IMR-90 (cell line): ENCODE measurements at regions not wholly inside any gene's neighbourhood (a gene's known extent, or its start where the extent isn't known, plus 50 kb on each side); places are given as distances from the start of the nearest gene placed in this dataset.

Source experiments
- ATAC-seq: fragments of 200-7000 bp; cut with Tn5 transposase; 2 replicates; pipeline ENCODE4 v1.9.1; 2020; ENCODE audit warnings: low read depth, mild to moderate bottlenecking, moderate library complexity
- BruUV-seq: library from RNA; stranded (reverse); fragments of 400-500 nt; replicated peaks from 2 replicates; lab custom pipeline; 2021; lab: Mats Ljungman, UMichigan
- CTCF ChIA-PET: fragments of 300-600 bp; formaldehyde crosslinking; extraction: SDS; loops from one replicate; lab custom pipeline; 2021; ENCODE audit warnings: antibody characterized with exemption; lab: Yijun Ruan, JAX
- POLR2A ChIA-PET: fragments of 300-600 bp; sonication (Branson Sonifier 250); formaldehyde crosslinking; loops from one replicate; lab custom pipeline; 2022; ENCODE audit warnings: antibody characterized with exemption; ENCODE audit not compliant: unreplicated experiment; lab: Charles Lee
- DNase-seq: peaks from one replicate; pipeline ENCODE4 v3.0.0; 2013
- H2AFZ ChIP-seq: replicated peaks from 2 replicates; pipeline ENCODE3; 2013; ENCODE audit warnings: low read length, mild to moderate bottlenecking; ENCODE audit not compliant: poor library complexity
- H2AK5ac ChIP-seq: 2 replicates; pipeline ENCODE4 v1.6.1; 2013; ENCODE audit warnings: low read depth, low read length, inconsistent platforms
- H2AK9ac ChIP-seq: replicated peaks from 2 replicates; pipeline ENCODE3; 2013; ENCODE audit warnings: mild to moderate bottlenecking, low read depth, low read length, moderate library complexity; ENCODE audit not compliant: poor library complexity
- H2BK120ac ChIP-seq: 2 replicates; pipeline ENCODE4 v1.6.1; 2013; ENCODE audit warnings: low read depth, low read length, inconsistent platforms
- H2BK15ac ChIP-seq: 3 replicates; pipeline ENCODE4 v1.6.1; 2013; ENCODE audit warnings: low read depth, low read length, inconsistent platforms
- H2BK20ac ChIP-seq: 2 replicates; pipeline ENCODE4 v1.6.1; 2013; ENCODE audit warnings: low read depth, mild to moderate bottlenecking, inconsistent platforms, low read length, moderate library complexity
- H2BK5ac ChIP-seq: 2 replicates; pipeline ENCODE4 v1.6.1; 2013; ENCODE audit warnings: mild to moderate bottlenecking, low read depth, low read length, inconsistent platforms; ENCODE audit not compliant: poor library complexity, severe bottlenecking
- H3K14ac ChIP-seq: replicated peaks from 2 replicates; pipeline ENCODE4 v1.6.1; 2013; ENCODE audit warnings: low read depth, low read length, inconsistent platforms
- H3K18ac ChIP-seq: 2 replicates; pipeline ENCODE4 v1.6.1; 2013; ENCODE audit warnings: low read depth, low read length, control low read depth
- H3K23ac ChIP-seq: 2 replicates; pipeline ENCODE4 v1.6.1; 2013; ENCODE audit warnings: low read depth, low read length, inconsistent platforms
- H3K27ac ChIP-seq: 2 replicates; pipeline ENCODE4 v1.5.1; 2013; ENCODE audit warnings: mild to moderate bottlenecking, control low read depth, low read length; ENCODE audit not compliant: insufficient read depth
- H3K27me3 ChIP-seq: 2 replicates; pipeline ENCODE4 v1.6.1; 2013; ENCODE audit warnings: low read length; ENCODE audit not compliant: control insufficient read depth, insufficient read depth
- H3K36me3 ChIP-seq: 2 replicates; pipeline ENCODE4 v1.6.1; 2013; ENCODE audit warnings: low read length, mixed read lengths; ENCODE audit not compliant: control insufficient read depth, insufficient read depth
- H3K4ac ChIP-seq: 2 replicates; pipeline ENCODE4 v1.6.1; 2013; ENCODE audit warnings: low read depth, low read length, inconsistent platforms
- H3K4me1 ChIP-seq: 2 replicates; pipeline ENCODE4 v1.6.1; 2013; ENCODE audit warnings: low read length, mixed read lengths; ENCODE audit not compliant: control insufficient read depth, insufficient read depth
- H3K4me2 ChIP-seq: 2 replicates; pipeline ENCODE4 v1.6.1; 2013; ENCODE audit warnings: low read depth, mild to moderate bottlenecking, control low read depth, low read length, moderate library complexity
- H3K4me3 ChIP-seq: 2 replicates; pipeline ENCODE4 v1.5.1; 2013; ENCODE audit warnings: low read depth, mild to moderate bottlenecking, control low read depth, low read length, moderate library complexity; ENCODE audit not compliant: insufficient read depth
- H3K56ac ChIP-seq: 2 replicates; pipeline ENCODE4 v1.6.1; 2013; ENCODE audit warnings: low read length, inconsistent platforms; ENCODE audit not compliant: insufficient read depth; ENCODE audit errors: extremely low read depth
- H3K79me1 ChIP-seq, 2 experiments: 2 replicates each; pipeline ENCODE4 v1.6.1; 2013; ENCODE audit warnings: low read length in 2 of 2, inconsistent platforms in 1 of 2, low read depth in 1 of 2
- H3K9ac ChIP-seq: 2 replicates; pipeline ENCODE4 v1.6.1; 2013; ENCODE audit warnings: low read depth, low read length, control low read depth
- H3K9me1 ChIP-seq: 2 replicates; pipeline ENCODE4 v1.6.1; 2013; ENCODE audit warnings: low read length, inconsistent platforms; ENCODE audit not compliant: insufficient read depth
- H3K9me3 ChIP-seq: 2 replicates; pipeline ENCODE4 v1.6.1; 2013; ENCODE audit warnings: low read length; ENCODE audit not compliant: control insufficient read depth, insufficient read depth
- H4K20me1 ChIP-seq: 2 replicates; pipeline ENCODE4 v1.6.1; 2013; ENCODE audit warnings: low read length, inconsistent platforms; ENCODE audit not compliant: insufficient read depth
- H4K5ac ChIP-seq: 2 replicates; pipeline ENCODE4 v1.6.1; 2013; ENCODE audit warnings: mild to moderate bottlenecking, low read depth, low read length, control low read depth
- H4K8ac ChIP-seq, 2 experiments: 2 replicates each; pipeline ENCODE4 v1.6.1; 2013; ENCODE audit warnings: low read depth in 2 of 2, low read length in 2 of 2, control low read depth in 1 of 2, inconsistent platforms in 1 of 2
- H4K91ac ChIP-seq: 2 replicates; pipeline ENCODE4 v1.6.1; 2013; ENCODE audit warnings: low read depth, low read length, inconsistent platforms; ENCODE audit not compliant: insufficient read depth
- BHLHE40 ChIP-seq: fragments of 150-350 bp; IDR thresholded peaks from 2 replicates; pipeline ENCODE4 v1.6.1; 2016; ENCODE audit warnings: mild to moderate bottlenecking, low read depth, low read length
- CEBPB ChIP-seq: IDR thresholded peaks from 2 replicates; pipeline ENCODE4 v1.6.1; 2012; ENCODE audit warnings: low read depth, low read length, improper control_type of control experiment
- CHD1 ChIP-seq: IDR thresholded peaks from 2 replicates; pipeline ENCODE4 v1.6.1; 2012; ENCODE audit warnings: low read depth, low read length, improper control_type of control experiment
- CTCF ChIP-seq: conservative IDR thresholded peaks from 2 replicates; pipeline ENCODE4 v1.5.1; 2012; ENCODE audit warnings: mild to moderate bottlenecking, low read depth, low read length, improper control_type of control experiment
- ELK1 ChIP-seq: fragments of 150-350 bp; IDR thresholded peaks from 2 replicates; pipeline ENCODE4 v1.6.1; 2016; ENCODE audit warnings: low read depth, mild to moderate bottlenecking, low read length, moderate library complexity, borderline replicate concordance
- FOS ChIP-seq: fragments of 150-350 bp; IDR thresholded peaks from 2 replicates; pipeline ENCODE4 v1.6.1; 2016; ENCODE audit warnings: low read depth, low read length
- MAFK ChIP-seq: IDR thresholded peaks from 2 replicates; pipeline ENCODE4 v1.6.1; 2012; ENCODE audit warnings: low read depth, low read length, improper control_type of control experiment
- MAZ ChIP-seq: IDR thresholded peaks from 2 replicates; pipeline ENCODE4 v1.6.1; 2012; ENCODE audit warnings: low read depth, mild to moderate bottlenecking, low read length, improper control_type of control experiment, moderate library complexity, borderline replicate concordance
- MXI1 ChIP-seq: IDR thresholded peaks from 2 replicates; pipeline ENCODE4 v1.6.1; 2012; ENCODE audit warnings: low read depth, mild to moderate bottlenecking, low read length, moderate library complexity, borderline replicate concordance
- NFE2L2 ChIP-seq: fragments of 150-350 bp; IDR thresholded peaks from 2 replicates; pipeline ENCODE4 v1.6.1; 2016; ENCODE audit warnings: low read depth, mild to moderate bottlenecking, low read length
- POLR2A ChIP-seq: IDR thresholded peaks from 2 replicates; pipeline ENCODE4 v1.6.1; 2012; ENCODE audit warnings: mild to moderate bottlenecking, low read depth, low read length
- RAD21 ChIP-seq: IDR thresholded peaks from 2 replicates; pipeline ENCODE4 v1.6.1; 2012; ENCODE audit warnings: low read length, improper control_type of control experiment
- RCOR1 ChIP-seq: IDR thresholded peaks from 2 replicates; pipeline ENCODE4 v1.6.1; 2012; ENCODE audit warnings: mild to moderate bottlenecking, low read length, improper control_type of control experiment; ENCODE audit not compliant: insufficient replicate concordance
- RFX5 ChIP-seq: IDR thresholded peaks from 2 replicates; pipeline ENCODE4 v1.8.0; 2012; ENCODE audit warnings: low read depth, mild to moderate bottlenecking, low read length, moderate library complexity
- SMC3 ChIP-seq: fragments of 150-350 bp; IDR thresholded peaks from 2 replicates; pipeline ENCODE4 v1.6.1; 2016; ENCODE audit warnings: low read depth, mild to moderate bottlenecking, antibody characterized with exemption, low read length, moderate library complexity
- USF2 ChIP-seq: fragments of 150-350 bp; IDR thresholded peaks from 2 replicates; pipeline ENCODE4 v1.6.1; 2017; ENCODE audit warnings: mild to moderate bottlenecking, antibody characterized with exemption, low read length, low read depth
- WGBS, 2 experiments: methylation state at CpG; one replicate each; pipeline versions ENCODE4 v1.1.5 to v1.1.7; 2013; ENCODE audit warnings: missing lambda C conversion rate in 2 of 2; ENCODE audit not compliant: insufficient read length in 1 of 2; ENCODE audit errors: extremely low coverage in 2 of 2; 5-methylcytosine and 5-hydroxymethylcytosine counted together
- dilution Hi-C: fragments of 300-500 bp; cut with HindIII; formaldehyde crosslinking; loops from one replicate; pipeline ENCODE4 v1.14.3; 2018; ENCODE audit warnings: low sequenced_read_pairs; ENCODE audit not compliant: unreplicated experiment
- in situ Hi-C: fragments of 300-500 bp; cut with MboI; formaldehyde crosslinking; loops from 3 replicates; pipeline ENCODE4 v1.14.3; 2019; ENCODE audit warnings: low sequenced_read_pairs, inconsistent platforms, mixed read lengths
- intact Hi-C: fragments of 100-400 bp; cut with micrococcal nuclease; formaldehyde crosslinking; loops from 2 replicates; pipeline ENCODE4 v1.10.0; 2022

GRCh38 chr18:6625481-6625880 is 104.0 kb upstream of the ARHGAP28 start:
- TF ChIP-seq MXI1: no peak
- TF ChIP-seq ELK1: no peak
- no peak for TF ChIP-seq CEBPB
- no peak for TF ChIP-seq BHLHE40
- TF ChIP-seq SMC3: no peak
- no peak for TF ChIP-seq MAZ
- TF ChIP-seq RCOR1: no peak
- TF ChIP-seq POLR2A: no peak
- TF ChIP-seq RAD21: no peak
- no peak for TF ChIP-seq CHD1
- no peak for TF ChIP-seq RFX5
- no peak for TF ChIP-seq USF2
- TF ChIP-seq MAFK: no peak
- TF ChIP-seq NFE2L2: no peak
- TF ChIP-seq FOS: no peak
- no peak for TF ChIP-seq CTCF
- no peak overlapping the region for H3K9ac ChIP-seq
- H2BK120ac ChIP-seq: peak overlapping the region; percentile 18; the same call in 1 of the 2 replicates
- H4K20me1 ChIP-seq: no peaks in the 10 kb centered on the region
- H3K14ac ChIP-seq: no peak overlapping the region
- DNase-seq (no peak), ATAC-seq (no peak)
- H2BK5ac ChIP-seq: no peak overlapping the region
- H3K4ac ChIP-seq: peak overlapping the region; percentile 33; the same call in 1 of the 2 replicates
- dilution Hi-C loops (no loop called here), in situ Hi-C loops (no loop called here), intact Hi-C loops (loop anchor here (5.0 kb wide), 4 partner anchors 63 to 247 kb away; no protein-coding TSS in a partner anchor)
- peaks cover 17% of the 10 kb centered on the region for H3K4me1 ChIP-seq
- H2BK15ac ChIP-seq: no peak overlapping the region; the same call in 2 of the 3 replicates
- ChIA-PET CTCF (no interaction called here), POLR2A (no interaction called here)
- no peak overlapping the region for H2AK5ac ChIP-seq
- no peak overlapping the region for H3K4me2 ChIP-seq
- H4K5ac ChIP-seq: peak overlapping the region; percentile 6; the same call in 1 of the 2 replicates
- BruUV-seq: no TSS peak
- H3K27me3 ChIP-seq: no peaks in the 10 kb centered on the region
- H3K18ac ChIP-seq: no peak overlapping the region; the same call in 1 of the 2 replicates
- no peak overlapping the region for H3K56ac ChIP-seq
- peaks cover 2% of the 10 kb centered on the region for H3K9me1 ChIP-seq
- H3K9me3 ChIP-seq: no peaks in the 10 kb centered on the region
- H3K23ac ChIP-seq: no peak overlapping the region
- no CpG with 5 or more reads among the region's 3 CpGs for WGBS, 2 experiments
- 0 out of 2 replicates have a peak overlapping the region, but pooled peaks have one; percentile 34 for H2BK20ac ChIP-seq
- H4K8ac ChIP-seq: peak overlapping the region in 1 of 2 experiments; percentile 13; a peak in 1 of 4 replicates
- H3K36me3 ChIP-seq: no peaks in the 10 kb centered on the region
- no peaks in the 10 kb centered on the region for H3K79me1 ChIP-seq
- H2AFZ ChIP-seq: no peak overlapping the region
- H3K4me3 ChIP-seq: no peak overlapping the region
- no peak overlapping the region for H2AK9ac ChIP-seq
- no peak overlapping the region for H3K27ac ChIP-seq
- H4K91ac ChIP-seq: no peak overlapping the region
